Ovary (tissue), 7 donors: ENCODE measurements at regions not wholly inside any gene's neighbourhood (a gene's known extent, or its start where the extent isn't known, plus 50 kb on each side); places are given as distances from the start of the nearest gene placed in this dataset.

Experiments
- DNase-seq, 5 donors: peaks; one replicate each; pipeline ENCODE4 v3.0.0-alpha.2; 2019 to 2020
- H3K27ac ChIP-seq, 2 donors: fragments of 200-600 bp; one replicate each; pipeline versions ENCODE4 v1.5.1 to v1.8.0; 2019 to 2022
- H3K27me3 ChIP-seq: fragments of 200-600 bp; one replicate; pipeline ENCODE4 v1.8.0; 2022
- H3K36me3 ChIP-seq: fragments of 200-600 bp; sonication (generic); one replicate; pipeline ENCODE4 v1.5.1; 2019
- H3K4me1 ChIP-seq: one replicate; pipeline ENCODE4 v1.8.1; 2013; ENCODE audit warnings: mild to moderate bottlenecking, moderate library complexity; ENCODE audit not compliant: insufficient read depth
- H3K4me3 ChIP-seq: fragments of 200-600 bp; sonication (generic); one replicate; pipeline ENCODE4 v1.5.1; 2017
- H3K9me3 ChIP-seq, 2 donors: fragments of 200-600 bp in 1 of 2; sonication (generic) in 1 of 2; one replicate each; pipeline versions ENCODE4 v1.5.1 to v1.8.1; 2013 to 2019; ENCODE audit warnings: mild to moderate bottlenecking in 1 of 2, moderate library complexity in 1 of 2
- CTCF ChIP-seq, 3 donors: fragments of 450-650 bp in 2 of 3; fragments of 200-600 bp in 1 of 3; IDR thresholded peaks; one replicate each; pipeline versions ENCODE4 v1.5.1 to v1.8.0; 2016 to 2022; ENCODE audit warnings: antibody characterized with exemption in 3 of 3, mild to moderate bottlenecking in 1 of 3
- EP300 ChIP-seq: sonication (generic); formaldehyde crosslinking; IDR thresholded peaks from one replicate; pipeline ENCODE4 v1.6.1; 2017; ENCODE audit warnings: antibody characterized with exemption
- POLR2A ChIP-seq: fragments of 450-650 bp; IDR thresholded peaks from one replicate; pipeline ENCODE4 v1.6.1; 2017; ENCODE audit warnings: antibody characterized with exemption, mild to moderate bottlenecking, moderate library complexity
- WGBS, 3 donors: extraction: QIAGEN DNeasy Blood & Tissue Kit in 1 of 3; methylation state at CpG; one replicate each; pipeline versions ENCODE4 v1.1.5 to v1.1.7; 2013 to 2017; 5-methylcytosine and 5-hydroxymethylcytosine counted together
- intact Hi-C, 4 donors: fragments of 100-400 bp; cut with DNase I; formaldehyde crosslinking; loops; one replicate each; pipeline versions ENCODE4 v1.11.0 to v1.15.1; 2022 to 2023
- donor health status: DM: no; HTN: no; CAD: no; lungs with moderate emphysema.
- donor health status: DM: no; HTN: no; CAD: no.
- donor health status: Bipolar disorder and iron deficiency.
- donor health status: DM: no; HTN: no; CAD: no.
- donor health status: DM: yes; HTN: yes; CAD: no.

GRCh38 chr4:31071508-31072486 lies 351.6 kb downstream of the PCDH7 start:
- Histone ChIP-seq H3K27me3 (no peaks in the 10 kb centered on the region), H3K36me3 (no peaks in the 10 kb centered on the region), H3K4me1 (no peaks in the 10 kb centered on the region), H3K4me3 (no peak overlapping the region), H3K9me3 (no peaks in the 10 kb centered on the region), H3K27ac (no peak overlapping the region)
- DNase-seq: no peak
- intact Hi-C loops: no loop called here
- TF ChIP-seq POLR2A: no peak
- no peak for TF ChIP-seq EP300
- no peak for TF ChIP-seq CTCF (IDR thresholded peaks at IDR 0.05)
- 78 to 91% (median 87%) methylated on average over 3 of the region's 3 CpGs for whole genome bisulfite sequencing, 3 donors

- no peaks in the 10 kb centered on the region for H3K4me1 ChIP-seq
- intact Hi-C loops: no loop called here
- no peak for DNase-seq
- H3K27ac ChIP-seq: no peak overlapping the region
- 0 to 86% (median 0%) methylated on average over 1 of the region's 1 CpG for WGBS, 3 donors
- no peak for TF ChIP-seq CTCF (IDR thresholded peaks at IDR 0.05)
- no peak for TF ChIP-seq EP300
- TF ChIP-seq POLR2A: no peak
- H3K9me3 ChIP-seq: no peaks in the 10 kb centered on the region
- H3K36me3 ChIP-seq: no peaks in the 10 kb centered on the region
- no peaks in the 10 kb centered on the region for H3K27me3 ChIP-seq
- no peak overlapping the region for H3K4me3 ChIP-seq
Measured at GRCh38 chr4:31075969-31076368, 355.8 kb downstream of the PCDH7 start.

GRCh38 chr4:31078661-31079060 lies 358.5 kb downstream of the PCDH7 start:
- Histone ChIP-seq H3K36me3 (no peaks in the 10 kb centered on the region), H3K4me1 (no peaks in the 10 kb centered on the region), H3K27me3 (no peaks in the 10 kb centered on the region), H3K27ac (no peak overlapping the region), H3K4me3 (no peak overlapping the region), H3K9me3 (no peaks in the 10 kb centered on the region)
- intact Hi-C loops: no loop called here
- no peak for TF ChIP-seq POLR2A
- no peak for TF ChIP-seq EP300
- TF ChIP-seq CTCF (IDR thresholded peaks at IDR 0.05): no peak
- DNase-seq: no peak
- WGBS, 3 donors: 92 to 96% (median 93%) methylated on average over 1 of the region's 1 CpG

GRCh38 chr4:31080887-31081286 lies 360.7 kb downstream of the PCDH7 start:
- no peaks in the 10 kb centered on the region for H3K9me3 ChIP-seq
- H3K36me3 ChIP-seq: no peaks in the 10 kb centered on the region
- DNase-seq: no peak
- no peak overlapping the region for H3K4me3 ChIP-seq
- intact Hi-C loops: no loop called here
- no peak for TF ChIP-seq POLR2A
- no peak for TF ChIP-seq CTCF (IDR thresholded peaks at IDR 0.05)
- TF ChIP-seq EP300: no peak
- H3K27ac ChIP-seq: no peak overlapping the region
- WGBS, 3 donors: 74 to 75% (median 74%) methylated on average over 3 of the region's 3 CpGs
- H3K27me3 ChIP-seq: no peaks in the 10 kb centered on the region
- no peaks in the 10 kb centered on the region for H3K4me1 ChIP-seq
